ENCODE measurements at regions not wholly inside any gene's neighbourhood (a gene's known extent, or its start where the extent isn't known, plus 50 kb on each side); places are given as distances from the start of the nearest gene placed in this dataset.
"Not testable (repeated sequence)": the region's sequence is repeated elsewhere in the genome, so short reads cannot be mapped to it uniquely, and the experiment has no call there.

DNA sequence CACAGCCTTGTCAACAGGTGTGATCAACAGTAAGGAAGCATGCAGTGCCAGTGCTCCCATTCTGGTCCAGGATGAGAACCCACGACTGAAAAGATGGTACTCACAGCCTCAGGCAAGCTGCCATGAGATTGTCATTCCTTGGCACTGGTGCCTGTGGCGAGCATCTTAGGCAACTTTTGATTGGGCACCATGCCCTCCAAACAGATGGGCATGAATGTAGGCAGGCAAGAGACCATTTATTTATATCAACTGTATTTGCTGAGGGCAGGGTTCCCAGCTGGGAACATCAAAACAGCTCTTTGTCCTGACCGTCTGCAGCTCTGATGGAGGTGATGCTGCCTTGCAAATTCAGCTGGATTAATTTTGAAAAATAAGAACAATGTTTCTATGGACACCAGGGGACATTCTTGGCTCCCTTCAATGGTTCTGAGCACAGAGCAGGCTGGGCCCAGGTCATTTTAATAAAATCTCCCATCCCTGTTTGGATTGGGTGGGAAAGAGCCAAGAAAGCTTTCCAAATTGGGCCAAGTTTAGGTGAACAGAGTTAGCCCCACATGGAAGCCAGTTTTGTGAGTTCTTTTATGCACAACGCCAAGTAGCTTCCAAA, 522.5 kb downstream of the RMST start:
- Histone ChIP-seq H3K36me3 (no peaks in the 10 kb centered on the region), H3K4me3 (no peak overlapping the region), H3K27ac (no peak overlapping the region), H3K4me1 (no peaks in the 10 kb centered on the region), H3K27me3 (no peaks in the 10 kb centered on the region), H3K9me3 (no peaks in the 10 kb centered on the region)
- TF ChIP-seq, protein P1, sequence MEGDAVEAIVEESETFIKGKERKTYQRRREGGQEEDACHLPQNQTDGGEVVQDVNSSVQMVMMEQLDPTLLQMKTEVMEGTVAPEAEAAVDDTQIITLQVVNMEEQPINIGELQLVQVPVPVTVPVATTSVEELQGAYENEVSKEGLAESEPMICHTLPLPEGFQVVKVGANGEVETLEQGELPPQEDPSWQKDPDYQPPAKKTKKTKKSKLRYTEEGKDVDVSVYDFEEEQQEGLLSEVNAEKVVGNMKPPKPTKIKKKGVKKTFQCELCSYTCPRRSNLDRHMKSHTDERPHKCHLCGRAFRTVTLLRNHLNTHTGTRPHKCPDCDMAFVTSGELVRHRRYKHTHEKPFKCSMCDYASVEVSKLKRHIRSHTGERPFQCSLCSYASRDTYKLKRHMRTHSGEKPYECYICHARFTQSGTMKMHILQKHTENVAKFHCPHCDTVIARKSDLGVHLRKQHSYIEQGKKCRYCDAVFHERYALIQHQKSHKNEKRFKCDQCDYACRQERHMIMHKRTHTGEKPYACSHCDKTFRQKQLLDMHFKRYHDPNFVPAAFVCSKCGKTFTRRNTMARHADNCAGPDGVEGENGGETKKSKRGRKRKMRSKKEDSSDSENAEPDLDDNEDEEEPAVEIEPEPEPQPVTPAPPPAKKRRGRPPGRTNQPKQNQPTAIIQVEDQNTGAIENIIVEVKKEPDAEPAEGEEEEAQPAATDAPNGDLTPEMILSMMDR (IDR thresholded peaks at IDR 0.05) = no peak
- TF ChIP-seq POLR2A (IDR thresholded peaks at IDR 0.05) = no peak
- no peak for DNase-seq

DNA sequence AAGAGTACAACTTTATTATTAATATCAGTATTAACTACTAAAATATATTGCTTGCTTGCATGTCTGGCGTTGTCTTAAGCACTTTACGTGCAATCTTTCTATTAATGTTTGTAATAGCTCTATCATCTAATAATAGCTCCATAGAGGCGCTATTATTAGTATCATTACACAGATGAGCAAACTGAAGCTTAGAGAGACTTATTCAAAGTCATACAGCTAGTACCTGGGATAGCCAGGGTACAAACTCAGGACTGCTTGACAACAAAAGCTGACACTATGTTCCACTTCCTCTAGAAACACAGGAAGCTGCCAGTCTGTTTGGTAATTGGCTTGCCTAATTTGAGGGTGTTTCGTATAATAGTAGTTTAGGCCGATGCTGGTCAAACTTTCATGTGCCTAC, 523.2 kb downstream of the RMST start:
- Histone ChIP-seq H3K36me3 (no peaks in the 10 kb centered on the region), H3K4me3 (no peak overlapping the region), H3K4me1 (no peaks in the 10 kb centered on the region), H3K27me3 (no peaks in the 10 kb centered on the region), H3K27ac (no peak overlapping the region), H3K9me3 (no peaks in the 10 kb centered on the region)
- DNase-seq = no peak
- TF ChIP-seq, protein P1 (IDR thresholded peaks at IDR 0.05) = no peak
- TF ChIP-seq POLR2A (IDR thresholded peaks at IDR 0.05) = no peak

DNA sequence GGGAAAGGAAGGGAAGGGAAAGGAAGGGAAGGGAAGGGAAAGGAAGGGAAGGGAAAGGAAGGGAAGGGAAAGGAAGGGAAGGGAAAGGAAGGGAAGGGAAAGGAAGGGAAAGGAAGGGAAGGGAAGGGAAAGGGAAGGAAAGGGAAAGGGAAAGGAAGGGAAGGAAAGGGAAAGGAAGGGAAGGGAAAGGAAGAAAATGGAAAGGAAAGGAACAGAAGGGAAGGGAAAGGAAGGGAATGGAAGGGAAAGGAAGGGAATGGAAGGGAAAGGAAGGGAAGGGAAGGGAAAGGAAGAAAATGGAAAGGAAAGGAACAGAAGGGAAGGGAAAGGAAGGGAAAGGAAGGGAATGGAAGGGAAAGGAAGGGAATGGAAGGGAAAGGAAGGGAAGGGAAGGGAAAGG, 526.0 kb downstream of the RMST start:
- not testable (repeated sequence) for H3K27ac ChIP-seq, H3K9me3 ChIP-seq, DNase-seq, H3K27me3 ChIP-seq, H3K4me1 ChIP-seq, H3K36me3 ChIP-seq, H3K4me3 ChIP-seq

DNA sequence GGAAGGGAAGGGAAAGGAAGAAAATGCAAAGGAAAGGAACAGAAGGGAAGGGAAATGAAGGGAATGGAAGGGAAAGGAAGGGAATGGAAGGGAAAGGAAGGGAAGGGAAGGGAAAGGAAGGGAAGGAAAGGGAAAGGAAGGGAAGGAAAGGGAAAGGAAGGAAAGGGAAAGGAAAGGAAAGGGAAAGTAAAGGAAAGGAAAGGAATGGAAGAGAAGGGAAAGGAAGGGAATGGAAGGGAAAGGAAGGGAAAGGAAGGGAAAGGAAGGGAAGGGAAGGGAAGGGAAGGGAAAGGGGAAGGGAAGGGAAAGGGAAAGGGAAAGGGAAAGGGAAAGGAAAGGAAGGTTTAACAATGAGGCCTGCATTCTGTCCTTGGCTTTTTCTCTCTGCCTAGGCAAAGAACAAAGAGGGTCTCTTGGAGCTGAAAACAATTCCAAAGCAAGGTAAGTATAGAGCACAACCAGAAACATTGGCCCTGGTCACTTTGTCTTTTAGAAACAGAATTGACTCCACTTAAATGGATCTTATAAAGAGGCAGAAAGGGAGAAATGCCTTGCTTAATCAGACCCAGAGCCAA, 525.9 kb upstream of the TMPO start:
- Histone ChIP-seq H3K9me3 (no peaks in the 10 kb centered on the region), H3K4me1 (no peaks in the 10 kb centered on the region), H3K4me3 (no peak overlapping the region), H3K27me3 (no peaks in the 10 kb centered on the region), H3K27ac (no peak overlapping the region), H3K36me3 (no peaks in the 10 kb centered on the region)
- TF ChIP-seq, protein P1 (IDR thresholded peaks at IDR 0.05) = no peak
- no peak for TF ChIP-seq POLR2A (IDR thresholded peaks at IDR 0.05)
- DNase-seq = no peak

DNA sequence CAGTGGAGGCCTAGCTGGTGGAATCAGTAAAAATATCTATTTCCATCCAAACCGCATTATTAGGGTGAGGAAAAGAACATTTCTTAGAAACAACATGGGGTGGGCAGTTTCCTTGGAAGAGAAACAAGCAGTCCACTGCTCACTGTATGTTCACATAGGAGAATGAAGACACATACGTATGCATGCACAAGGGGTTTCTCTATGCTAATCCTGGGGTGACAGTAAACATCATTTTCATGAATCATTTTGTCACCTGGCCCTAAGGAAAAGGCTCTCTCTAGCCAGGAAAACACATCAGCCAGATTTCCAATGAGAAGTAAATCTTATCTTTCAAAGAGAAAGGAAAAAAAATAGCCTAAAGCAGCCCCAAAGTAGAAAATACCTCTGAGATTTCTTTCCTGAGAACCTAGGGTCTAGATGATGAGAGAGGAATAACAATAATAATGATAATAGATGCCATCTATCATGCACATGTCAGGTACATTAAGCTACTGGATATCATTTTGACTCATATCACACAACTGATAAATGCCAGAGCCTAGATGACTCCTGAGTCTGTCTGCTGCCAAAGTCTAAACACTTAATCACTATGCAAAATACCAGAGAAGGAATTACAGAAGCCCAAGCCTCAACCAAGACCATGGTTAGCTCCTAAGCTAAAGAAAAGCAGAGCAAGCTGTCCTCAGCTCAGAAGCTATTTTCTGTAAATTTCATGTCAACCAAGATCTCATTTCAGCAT, 520.5 kb upstream of the TMPO start:
- no peaks in the 10 kb centered on the region for H3K9me3 ChIP-seq
- no peaks in the 10 kb centered on the region for H3K4me1 ChIP-seq
- no peak overlapping the region for H3K27ac ChIP-seq
- no peak for DNase-seq
- H3K36me3 ChIP-seq = no peaks in the 10 kb centered on the region
- no peak overlapping the region for H3K4me3 ChIP-seq
- no peak for TF ChIP-seq POLR2A (IDR thresholded peaks at IDR 0.05)
- TF ChIP-seq, protein P1 (IDR thresholded peaks at IDR 0.05) = no peak
- no peaks in the 10 kb centered on the region for H3K27me3 ChIP-seq

DNA sequence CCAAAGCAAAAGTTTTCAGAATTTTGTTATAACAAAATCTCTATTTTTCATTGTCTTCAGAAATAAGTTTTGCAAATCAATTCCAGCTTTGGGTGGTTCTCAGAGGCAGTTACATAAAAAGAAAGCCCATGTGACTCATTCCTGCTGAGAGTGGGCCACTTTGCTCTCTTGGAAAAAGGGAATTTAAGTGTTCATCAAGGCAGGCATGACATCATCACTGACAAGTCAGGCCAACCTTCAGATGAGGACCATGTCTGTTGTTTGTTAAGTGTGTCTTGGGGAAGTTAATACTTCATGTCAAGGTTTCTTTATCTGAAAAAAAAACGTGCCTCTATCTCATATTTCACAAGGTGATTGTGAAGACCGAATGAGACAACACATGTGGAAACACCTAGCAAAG, 519.8 kb upstream of the TMPO start:
- no peaks in the 10 kb centered on the region for H3K9me3 ChIP-seq
- H3K27ac ChIP-seq = no peak overlapping the region
- DNase-seq = no peak
- no peaks in the 10 kb centered on the region for H3K27me3 ChIP-seq
- H3K4me1 ChIP-seq = no peaks in the 10 kb centered on the region
- H3K4me3 ChIP-seq = no peak overlapping the region
- TF ChIP-seq, protein P1 (IDR thresholded peaks at IDR 0.05) = no peak
- no peak for TF ChIP-seq POLR2A (IDR thresholded peaks at IDR 0.05)
- no peaks in the 10 kb centered on the region for H3K36me3 ChIP-seq

Data from Peyer's patch (tissue), 4 donors.